ENCODE measurements at regions not wholly inside any gene's neighbourhood (a gene's known extent, or its start where the extent isn't known, plus 50 kb on each side); places are given as distances from the start of the nearest gene placed in this dataset.

- ATAC-seq, result no peak
- TF ChIP-seq ZFP30 (CRISPR knock-in tag; IDR thresholded peaks at IDR 0.05), result no peak
These were observed 197.3 kb downstream of the SOX11 start for GRCh38 chr2:5889519-5889918.

DNA sequence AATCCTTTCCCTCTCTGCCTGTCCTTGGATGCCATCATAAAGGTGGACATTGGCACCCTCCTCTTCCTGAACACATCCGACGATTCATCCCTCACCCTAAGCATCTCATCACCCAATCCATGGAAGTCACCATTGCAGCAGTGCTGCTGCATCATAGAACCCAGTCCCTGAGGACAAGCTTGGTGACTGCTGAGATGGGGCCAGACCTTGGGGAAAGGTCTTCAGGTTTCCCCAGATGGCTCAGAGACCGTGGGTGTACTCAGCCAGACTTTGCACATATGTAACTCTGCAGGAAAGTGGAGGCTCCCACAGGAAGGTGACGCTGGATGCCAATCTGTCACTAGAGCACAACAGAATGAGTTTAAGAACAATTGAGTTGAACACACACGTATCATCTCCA lies 202.2 kb downstream of the SOX11 start:
- no peak for TF ChIP-seq ZNF8 (CRISPR knock-in tag; IDR thresholded peaks at IDR 0.05)
- TF ChIP-seq BACH2 (CRISPR knock-in tag; IDR thresholded peaks at IDR 0.05; ENCODE audit: borderline replicate concordance), result no peak
- TF ChIP-seq TCF4 (CRISPR knock-in tag; IDR thresholded peaks at IDR 0.05; ENCODE audit: borderline replicate concordance), result no peak
- TF ChIP-seq, protein P1, sequence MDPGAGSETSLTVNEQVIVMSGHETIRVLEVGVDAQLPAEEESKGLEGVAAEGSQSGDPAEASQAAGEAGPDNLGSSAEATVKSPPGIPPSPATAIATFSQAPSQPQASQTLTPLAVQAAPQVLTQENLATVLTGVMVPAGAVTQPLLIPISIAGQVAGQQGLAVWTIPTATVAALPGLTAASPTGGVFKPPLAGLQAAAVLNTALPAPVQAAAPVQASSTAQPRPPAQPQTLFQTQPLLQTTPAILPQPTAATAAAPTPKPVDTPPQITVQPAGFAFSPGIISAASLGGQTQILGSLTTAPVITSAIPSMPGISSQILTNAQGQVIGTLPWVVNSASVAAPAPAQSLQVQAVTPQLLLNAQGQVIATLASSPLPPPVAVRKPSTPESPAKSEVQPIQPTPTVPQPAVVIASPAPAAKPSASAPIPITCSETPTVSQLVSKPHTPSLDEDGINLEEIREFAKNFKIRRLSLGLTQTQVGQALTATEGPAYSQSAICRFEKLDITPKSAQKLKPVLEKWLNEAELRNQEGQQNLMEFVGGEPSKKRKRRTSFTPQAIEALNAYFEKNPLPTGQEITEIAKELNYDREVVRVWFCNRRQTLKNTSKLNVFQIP (CRISPR knock-in tag; IDR thresholded peaks at IDR 0.05; ENCODE audit: borderline replicate concordance, low read depth), result no peak
- no peak for ATAC-seq

DNA sequence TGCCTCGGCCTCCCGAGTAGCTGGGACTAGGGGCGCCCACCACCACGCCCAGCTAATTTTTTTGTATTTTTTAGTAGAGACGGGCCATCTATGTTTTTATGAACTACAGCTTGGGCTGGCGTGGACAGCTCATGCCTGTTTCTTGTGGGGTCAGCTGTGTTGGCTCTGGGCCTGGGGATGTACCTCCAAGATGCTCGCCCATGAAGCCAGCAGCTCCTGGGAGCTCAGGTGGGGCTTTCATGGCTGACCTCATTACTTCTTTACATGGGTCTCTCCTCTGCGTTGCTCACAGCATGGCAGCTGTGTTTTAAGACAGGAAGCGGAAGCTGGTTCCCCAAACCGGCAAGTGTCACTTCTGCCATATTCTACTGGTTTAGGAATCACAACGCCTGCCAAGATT lies 203.1 kb downstream of the SOX11 start:
- no peak for TF ChIP-seq ESRRG (CRISPR knock-in tag; IDR thresholded peaks at IDR 0.05)
- TF ChIP-seq OSR1 (CRISPR knock-in tag; IDR thresholded peaks at IDR 0.05), result no peak
- TF ChIP-seq ZFP3 (CRISPR knock-in tag; IDR thresholded peaks at IDR 0.05), result no peak
- no peak for TF ChIP-seq ZNF8 (CRISPR knock-in tag; IDR thresholded peaks at IDR 0.05)
- TF ChIP-seq ISL1 (CRISPR knock-in tag; IDR thresholded peaks at IDR 0.05), result no peak
- no peak for TF ChIP-seq ARNTL (CRISPR knock-in tag; IDR thresholded peaks at IDR 0.05; ENCODE audit: borderline replicate concordance, low read depth)
- TF ChIP-seq SNAI2 (CRISPR knock-in tag; IDR thresholded peaks at IDR 0.05), result no peak
- TF ChIP-seq ZNF70 (CRISPR knock-in tag; IDR thresholded peaks at IDR 0.05), result no peak
- TF ChIP-seq, protein P2, sequence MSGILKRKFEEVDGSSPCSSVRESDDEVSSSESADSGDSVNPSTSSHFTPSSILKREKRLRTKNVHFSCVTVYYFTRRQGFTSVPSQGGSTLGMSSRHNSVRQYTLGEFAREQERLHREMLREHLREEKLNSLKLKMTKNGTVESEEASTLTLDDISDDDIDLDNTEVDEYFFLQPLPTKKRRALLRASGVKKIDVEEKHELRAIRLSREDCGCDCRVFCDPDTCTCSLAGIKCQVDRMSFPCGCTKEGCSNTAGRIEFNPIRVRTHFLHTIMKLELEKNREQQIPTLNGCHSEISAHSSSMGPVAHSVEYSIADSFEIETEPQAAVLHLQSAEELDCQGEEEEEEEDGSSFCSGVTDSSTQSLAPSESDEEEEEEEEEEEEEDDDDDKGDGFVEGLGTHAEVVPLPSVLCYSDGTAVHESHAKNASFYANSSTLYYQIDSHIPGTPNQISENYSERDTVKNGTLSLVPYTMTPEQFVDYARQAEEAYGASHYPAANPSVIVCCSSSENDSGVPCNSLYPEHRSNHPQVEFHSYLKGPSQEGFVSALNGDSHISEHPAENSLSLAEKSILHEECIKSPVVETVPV (CRISPR knock-in tag; IDR thresholded peaks at IDR 0.05), result no peak
- TF ChIP-seq TCF4 (CRISPR knock-in tag; IDR thresholded peaks at IDR 0.05; ENCODE audit: borderline replicate concordance), result no peak
- no peak for ATAC-seq

- ATAC-seq, result no peak
- TF ChIP-seq, protein P3, sequence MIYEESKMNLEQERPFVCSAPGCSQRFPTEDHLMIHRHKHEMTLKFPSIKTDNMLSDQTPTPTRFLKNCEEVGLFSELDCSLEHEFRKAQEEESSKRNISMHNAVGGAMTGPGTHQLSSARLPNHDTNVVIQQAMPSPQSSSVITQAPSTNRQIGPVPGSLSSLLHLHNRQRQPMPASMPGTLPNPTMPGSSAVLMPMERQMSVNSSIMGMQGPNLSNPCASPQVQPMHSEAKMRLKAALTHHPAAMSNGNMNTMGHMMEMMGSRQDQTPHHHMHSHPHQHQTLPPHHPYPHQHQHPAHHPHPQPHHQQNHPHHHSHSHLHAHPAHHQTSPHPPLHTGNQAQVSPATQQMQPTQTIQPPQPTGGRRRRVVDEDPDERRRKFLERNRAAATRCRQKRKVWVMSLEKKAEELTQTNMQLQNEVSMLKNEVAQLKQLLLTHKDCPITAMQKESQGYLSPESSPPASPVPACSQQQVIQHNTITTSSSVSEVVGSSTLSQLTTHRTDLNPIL (CRISPR knock-in tag; IDR thresholded peaks at IDR 0.05; ENCODE audit: low read depth), result no peak
- TF ChIP-seq OSR1 (CRISPR knock-in tag; IDR thresholded peaks at IDR 0.05) (no peak), ZNF565 (CRISPR knock-in tag; conservative IDR thresholded peaks at IDR 0.05; ENCODE audit: low read depth) (no peak), ZFP30 (CRISPR knock-in tag; IDR thresholded peaks at IDR 0.05) (no peak), CSDC2 (CRISPR knock-in tag; IDR thresholded peaks at IDR 0.05) (no peak)
- TF ChIP-seq, protein P2 (CRISPR knock-in tag; IDR thresholded peaks at IDR 0.05), result no peak
These were observed 205.1 kb downstream of the SOX11 start for GRCh38 chr2:5897249-5897648.

DNA sequence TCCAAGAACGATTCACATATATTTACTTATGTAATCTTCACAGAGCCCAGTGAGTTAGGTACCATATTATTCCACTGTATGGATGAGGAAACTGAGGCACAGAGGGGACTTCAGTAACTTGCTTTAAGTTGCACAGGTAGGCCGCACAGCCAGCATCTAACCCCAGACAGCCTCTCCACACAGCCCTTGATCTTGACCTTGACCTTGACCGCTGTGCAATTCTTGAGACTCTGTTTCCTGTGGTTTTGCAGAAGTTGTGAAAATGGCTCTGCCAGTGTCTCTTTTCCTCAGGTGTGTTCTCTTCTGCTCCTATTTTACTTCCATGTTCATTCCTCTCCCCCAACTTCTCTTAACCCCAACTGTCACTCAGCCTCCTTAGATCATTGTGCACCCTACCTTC lies 206.5 kb downstream of the SOX11 start:
- no peak for ATAC-seq
- TF ChIP-seq, protein P3 (CRISPR knock-in tag; IDR thresholded peaks at IDR 0.05; ENCODE audit: low read depth), result no peak
- TF ChIP-seq ZNF565 (CRISPR knock-in tag; conservative IDR thresholded peaks at IDR 0.05; ENCODE audit: low read depth), result no peak
- TF ChIP-seq ZFP3 (CRISPR knock-in tag; IDR thresholded peaks at IDR 0.05), result no peak
- TF ChIP-seq ISL1 (CRISPR knock-in tag; IDR thresholded peaks at IDR 0.05), result no peak
- no peak for TF ChIP-seq ZNF70 (CRISPR knock-in tag; IDR thresholded peaks at IDR 0.05)
- no peak for TF ChIP-seq SNAI2 (CRISPR knock-in tag; IDR thresholded peaks at IDR 0.05)
- no peak for TF ChIP-seq RARB (CRISPR knock-in tag; IDR thresholded peaks at IDR 0.05)
- no peak for TF ChIP-seq ZFP30 (CRISPR knock-in tag; IDR thresholded peaks at IDR 0.05)
- TF ChIP-seq, protein P1 (CRISPR knock-in tag; IDR thresholded peaks at IDR 0.05; ENCODE audit: borderline replicate concordance, low read depth), result no peak
- TF ChIP-seq, protein P4, sequence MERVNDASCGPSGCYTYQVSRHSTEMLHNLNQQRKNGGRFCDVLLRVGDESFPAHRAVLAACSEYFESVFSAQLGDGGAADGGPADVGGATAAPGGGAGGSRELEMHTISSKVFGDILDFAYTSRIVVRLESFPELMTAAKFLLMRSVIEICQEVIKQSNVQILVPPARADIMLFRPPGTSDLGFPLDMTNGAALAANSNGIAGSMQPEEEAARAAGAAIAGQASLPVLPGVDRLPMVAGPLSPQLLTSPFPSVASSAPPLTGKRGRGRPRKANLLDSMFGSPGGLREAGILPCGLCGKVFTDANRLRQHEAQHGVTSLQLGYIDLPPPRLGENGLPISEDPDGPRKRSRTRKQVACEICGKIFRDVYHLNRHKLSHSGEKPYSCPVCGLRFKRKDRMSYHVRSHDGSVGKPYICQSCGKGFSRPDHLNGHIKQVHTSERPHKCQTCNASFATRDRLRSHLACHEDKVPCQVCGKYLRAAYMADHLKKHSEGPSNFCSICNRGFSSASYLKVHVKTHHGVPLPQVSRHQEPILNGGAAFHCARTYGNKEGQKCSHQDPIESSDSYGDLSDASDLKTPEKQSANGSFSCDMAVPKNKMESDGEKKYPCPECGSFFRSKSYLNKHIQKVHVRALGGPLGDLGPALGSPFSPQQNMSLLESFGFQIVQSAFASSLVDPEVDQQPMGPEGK (CRISPR knock-in tag; IDR thresholded peaks at IDR 0.05; ENCODE audit: borderline replicate concordance), result no peak
- no peak for TF ChIP-seq ESRRG (CRISPR knock-in tag; IDR thresholded peaks at IDR 0.05)
- TF ChIP-seq OSR1 (CRISPR knock-in tag; IDR thresholded peaks at IDR 0.05), result no peak
- no peak for TF ChIP-seq CSDC2 (CRISPR knock-in tag; IDR thresholded peaks at IDR 0.05)
- no peak for TF ChIP-seq BACH2 (CRISPR knock-in tag; IDR thresholded peaks at IDR 0.05; ENCODE audit: borderline replicate concordance)
- TF ChIP-seq ZC3H10 (CRISPR knock-in tag; IDR thresholded peaks at IDR 0.05), result no peak

Data from SK-N-SH treated with all-trans-retinoic acid at 6 μM for 48 hours (cell line).